Prostate gland (tissue), 2 donors: ENCODE measurements at regions not wholly inside any gene's neighbourhood (a gene's known extent, or its start where the extent isn't known, plus 50 kb on each side); places are given as distances from the start of the nearest gene placed in this dataset.

ENCODE experiments used
- DNase-seq: peaks from one replicate; pipeline ENCODE4 v3.0.0-alpha.2; 2019; ENCODE audit warnings: low spot score
- H3K27ac ChIP-seq, 2 donors: fragments of 200-600 bp; sonication (generic); 2 replicates each; pipeline ENCODE4 v1.5.1; 2017 to 2019
- H3K27me3 ChIP-seq: fragments of 200-600 bp; sonication (generic); replicated peaks from 2 replicates; pipeline ENCODE4 v1.5.1; 2019; ENCODE audit not compliant: insufficient read depth
- H3K36me3 ChIP-seq, 2 donors: fragments of 200-600 bp; sonication (generic); 1 replicate in 1 of 2; 2 replicates in 1 of 2; pipeline versions ENCODE4 v1.5.1 to v1.8.1; 2017 to 2019
- H3K4me1 ChIP-seq: fragments of 200-600 bp; sonication (generic); replicated peaks from 2 replicates; pipeline ENCODE4 v1.5.1; 2019
- H3K4me3 ChIP-seq, 2 donors: fragments of 200-600 bp; sonication (generic); 2 replicates each; pipeline ENCODE4 v1.5.1; 2017 to 2019
- H3K9me3 ChIP-seq: fragments of 200-600 bp; sonication (generic); 2 replicates; pipeline ENCODE4 v1.5.1; 2017
- CTCF ChIP-seq, 4 experiments: fragments of 200-600 bp in 2 of 4; fragments of 450-650 bp in 2 of 4; sonication (generic) in 2 of 4; IDR thresholded peaks; 1 replicate in 3 of 4; 2 replicates in 1 of 4; pipeline ENCODE4 v1.5.1; 2016 to 2019; ENCODE audit warnings: antibody characterized with exemption in 4 of 4, mild to moderate bottlenecking in 2 of 4, moderate library complexity in 2 of 4
- POLR2A ChIP-seq: fragments of 450-650 bp; IDR thresholded peaks from one replicate; pipeline ENCODE4 v1.6.1; 2016; ENCODE audit warnings: antibody characterized with exemption, mild to moderate bottlenecking
- POLR2AphosphoS5 ChIP-seq: sonication (generic); formaldehyde crosslinking; IDR thresholded peaks from one replicate; pipeline ENCODE4 v1.6.1; 2017; ENCODE audit warnings: antibody characterized with exemption
- WGBS: methylation state at CpG from one replicate; pipeline ENCODE4 v1.1.5; 2018; 5-methylcytosine and 5-hydroxymethylcytosine counted together
- intact Hi-C: fragments of 100-400 bp; cut with DNase I; formaldehyde crosslinking; loops from one replicate; pipeline ENCODE4 v1.14.2; 2022

DNA sequence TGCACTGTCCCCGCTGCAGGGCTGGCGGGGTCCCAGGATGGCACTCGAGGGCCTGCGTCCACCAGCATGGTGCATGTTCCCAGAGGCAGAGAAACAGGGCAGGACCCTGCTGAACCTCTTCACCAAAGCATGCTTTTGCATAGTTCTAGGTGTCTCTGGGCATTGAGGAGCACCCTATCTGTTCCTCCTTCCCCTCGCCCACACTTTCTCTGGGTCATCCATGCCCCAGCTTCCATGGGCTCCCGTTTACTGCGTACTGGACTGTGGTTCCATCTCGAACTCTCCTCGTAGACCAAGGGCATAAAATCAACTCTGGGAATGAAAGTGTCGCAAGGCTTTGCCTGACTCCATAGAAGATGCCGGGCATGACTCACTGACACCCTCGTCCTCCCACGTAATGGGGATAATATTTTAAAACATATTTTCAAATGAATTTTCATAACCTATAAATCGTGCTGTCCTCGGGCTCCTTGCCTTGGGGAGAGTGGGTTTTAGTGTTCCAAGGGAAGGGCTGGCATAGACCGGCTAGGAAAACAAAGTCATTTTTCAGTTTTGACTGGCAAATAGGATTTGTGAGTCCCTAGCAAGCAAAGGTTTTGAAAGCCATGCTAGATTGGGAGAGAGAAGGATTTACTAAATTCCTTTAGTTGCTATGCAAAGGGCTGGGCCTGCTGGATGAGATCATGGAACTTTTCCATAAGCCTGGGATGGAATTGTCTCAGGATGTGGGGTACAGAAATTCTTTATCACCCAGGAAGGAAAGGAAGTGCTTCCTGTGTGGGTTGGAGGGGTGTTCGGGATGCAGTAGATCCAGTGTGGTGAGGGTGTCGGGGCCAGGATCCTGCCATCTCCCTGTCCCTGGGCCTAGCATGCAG, 498.7 kb upstream of the MKI67 start:
- DNase-seq: no peak
- TF ChIP-seq POLR2A (no peak), CTCF (IDR thresholded peaks at IDR 0.05) (no peak), POLR2AphosphoS5 (no peak)
- no peaks in the 10 kb centered on the region for H3K4me1 ChIP-seq
- no peak overlapping the region for H3K27ac ChIP-seq
- intact Hi-C loops: no loop called here
- 97% methylated on average over 18 of the region's 18 CpGs for WGBS
- H3K9me3 ChIP-seq: no peaks in the 10 kb centered on the region
- no peak overlapping the region for H3K4me3 ChIP-seq
- H3K36me3 ChIP-seq: no peaks in the 10 kb centered on the region
- no peaks in the 10 kb centered on the region for H3K27me3 ChIP-seq

GRCh38 chr10:128625926-128626325, 499.7 kb upstream of the MKI67 start:
- Histone ChIP-seq H3K27me3 (no peaks in the 10 kb centered on the region), H3K27ac (no peak overlapping the region), H3K4me3 (no peak overlapping the region), H3K9me3 (no peaks in the 10 kb centered on the region), H3K36me3 (no peaks in the 10 kb centered on the region), H3K4me1 (no peaks in the 10 kb centered on the region)
- TF ChIP-seq POLR2AphosphoS5 (no peak), POLR2A (no peak), CTCF (IDR thresholded peaks at IDR 0.05) (no peak)
- no peak for DNase-seq
- 92% methylated on average over 7 of the region's 7 CpGs for WGBS
- intact Hi-C loops: no loop called here

DNA sequence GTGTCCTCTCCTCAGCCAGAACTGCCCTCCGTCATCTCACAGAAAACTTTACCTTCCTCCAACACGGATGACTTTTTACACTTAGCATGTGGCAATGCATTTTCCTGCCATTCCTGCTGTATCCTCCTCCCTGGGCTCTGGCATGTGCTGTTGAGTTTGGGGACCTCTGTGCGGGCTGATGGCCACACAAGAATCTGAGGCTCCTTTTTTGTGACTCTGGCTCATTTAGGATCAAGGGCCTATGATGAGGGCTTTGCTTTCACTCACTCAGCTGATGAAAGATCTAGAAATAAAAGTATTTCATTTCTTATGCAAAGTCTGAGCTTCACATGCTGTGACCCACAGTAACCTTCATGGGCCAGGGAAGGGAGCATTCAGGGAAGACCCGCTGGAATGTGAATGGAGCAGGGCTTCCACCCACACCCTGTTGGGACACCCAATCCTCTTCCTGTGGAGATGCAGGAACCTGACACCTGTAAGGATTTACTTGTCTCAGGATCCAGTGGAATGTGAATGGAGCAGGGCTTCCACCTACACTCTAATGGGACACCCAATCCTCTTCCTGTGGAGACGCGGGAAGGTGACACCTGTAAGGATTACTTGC, 500.3 kb upstream of the MKI67 start:
- Histone ChIP-seq H3K9me3 (no peaks in the 10 kb centered on the region), H3K27ac (no peak overlapping the region), H3K36me3 (no peaks in the 10 kb centered on the region), H3K4me3 (no peak overlapping the region), H3K4me1 (no peaks in the 10 kb centered on the region), H3K27me3 (no peaks in the 10 kb centered on the region)
- DNase-seq: no peak
- WGBS: 83% methylated on average over 6 of the region's 6 CpGs
- intact Hi-C loops: no loop called here
- TF ChIP-seq POLR2A (no peak), CTCF (IDR thresholded peaks at IDR 0.05) (no peak)

DNA sequence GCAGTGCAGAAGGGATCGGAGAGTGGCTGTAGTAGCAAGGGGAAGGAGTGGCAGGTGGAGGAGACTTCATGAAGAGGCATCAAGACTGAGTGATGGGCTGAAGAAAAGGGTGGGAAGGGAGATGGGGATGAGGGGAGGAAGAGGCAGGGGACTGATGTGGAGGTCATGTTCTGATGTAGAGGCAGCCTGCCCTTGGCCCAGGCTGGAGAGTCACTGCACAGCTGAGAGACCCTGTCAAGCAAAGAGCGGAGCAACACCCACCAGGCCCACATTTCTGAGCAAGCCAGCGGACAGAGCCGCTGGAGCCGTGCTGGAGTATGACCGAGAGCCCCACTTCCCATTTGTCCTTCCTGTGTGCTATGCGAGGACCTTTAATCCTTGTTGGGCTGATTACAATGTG, 501.6 kb upstream of the MKI67 start:
- Histone ChIP-seq H3K27ac (no peak overlapping the region), H3K36me3 (no peaks in the 10 kb centered on the region), H3K4me3 (no peak overlapping the region), H3K4me1 (no peaks in the 10 kb centered on the region), H3K9me3 (no peaks in the 10 kb centered on the region), H3K27me3 (no peaks in the 10 kb centered on the region)
- intact Hi-C loops: no loop called here
- no peak for TF ChIP-seq POLR2A
- TF ChIP-seq CTCF (IDR thresholded peaks at IDR 0.05): no peak
- TF ChIP-seq POLR2AphosphoS5: no peak
- DNase-seq: no peak
- WGBS: 96% methylated on average over 7 of the region's 7 CpGs

DNA sequence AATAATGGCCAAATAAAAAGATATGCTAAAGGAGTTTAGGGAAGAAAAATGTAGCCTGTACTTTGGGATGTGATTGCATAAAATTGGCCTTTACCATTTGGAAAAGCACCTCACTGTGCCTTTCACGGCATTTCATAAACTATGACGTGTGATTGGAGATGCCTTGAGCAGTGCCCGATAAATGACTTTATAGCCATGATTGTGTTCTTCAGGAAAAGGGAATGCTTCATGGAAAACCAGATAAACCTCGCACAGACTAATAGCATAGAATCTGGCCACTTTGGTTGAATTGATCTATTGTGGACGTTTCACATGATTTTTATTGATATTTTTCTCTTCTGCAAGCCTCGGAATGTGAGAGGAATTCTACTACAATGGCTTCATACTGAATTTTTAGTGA, 502.0 kb upstream of the MKI67 start:
- intact Hi-C loops: no loop called here
- no peak for TF ChIP-seq CTCF (IDR thresholded peaks at IDR 0.05)
- no peak for TF ChIP-seq POLR2A
- no peak for TF ChIP-seq POLR2AphosphoS5
- Histone ChIP-seq H3K27me3 (no peaks in the 10 kb centered on the region), H3K4me3 (no peak overlapping the region), H3K9me3 (no peaks in the 10 kb centered on the region), H3K27ac (no peak overlapping the region), H3K36me3 (no peaks in the 10 kb centered on the region), H3K4me1 (no peaks in the 10 kb centered on the region)
- WGBS: 89% methylated on average over 6 of the region's 6 CpGs
- no peak for DNase-seq
